IMR-90 (cell line): ENCODE measurements at regions not wholly inside any gene's neighbourhood (a gene's known extent, or its start where the extent isn't known, plus 50 kb on each side); places are given as distances from the start of the nearest gene placed in this dataset.
A peak's percentile ranks its signal among the peaks of the same experiment; 100 is the strongest.

ENCODE experiments used
- ATAC-seq: fragments of 200-7000 bp; cut with Tn5 transposase; 2 replicates; pipeline ENCODE4 v1.9.1; 2020; ENCODE audit warnings: low read depth, mild to moderate bottlenecking, moderate library complexity
- BruUV-seq: library from RNA; stranded (reverse); fragments of 400-500 nt; replicated peaks from 2 replicates; lab custom pipeline; 2021; lab: Mats Ljungman, UMichigan
- CTCF ChIA-PET: fragments of 300-600 bp; formaldehyde crosslinking; extraction: SDS; loops from one replicate; lab custom pipeline; 2021; ENCODE audit warnings: antibody characterized with exemption; lab: Yijun Ruan, JAX
- POLR2A ChIA-PET: fragments of 300-600 bp; sonication (Branson Sonifier 250); formaldehyde crosslinking; loops from one replicate; lab custom pipeline; 2022; ENCODE audit warnings: antibody characterized with exemption; ENCODE audit not compliant: unreplicated experiment; lab: Charles Lee
- DNase-seq: peaks from one replicate; pipeline ENCODE4 v3.0.0; 2013
- H2AFZ ChIP-seq: replicated peaks from 2 replicates; pipeline ENCODE3; 2013; ENCODE audit warnings: low read length, mild to moderate bottlenecking; ENCODE audit not compliant: poor library complexity
- H2AK5ac ChIP-seq: 2 replicates; pipeline ENCODE4 v1.6.1; 2013; ENCODE audit warnings: low read depth, low read length, inconsistent platforms
- H2AK9ac ChIP-seq: replicated peaks from 2 replicates; pipeline ENCODE3; 2013; ENCODE audit warnings: mild to moderate bottlenecking, low read depth, low read length, moderate library complexity; ENCODE audit not compliant: poor library complexity
- H2BK120ac ChIP-seq: 2 replicates; pipeline ENCODE4 v1.6.1; 2013; ENCODE audit warnings: low read depth, low read length, inconsistent platforms
- H2BK15ac ChIP-seq: 3 replicates; pipeline ENCODE4 v1.6.1; 2013; ENCODE audit warnings: low read depth, low read length, inconsistent platforms
- H2BK20ac ChIP-seq: 2 replicates; pipeline ENCODE4 v1.6.1; 2013; ENCODE audit warnings: low read depth, mild to moderate bottlenecking, inconsistent platforms, low read length, moderate library complexity
- H2BK5ac ChIP-seq: 2 replicates; pipeline ENCODE4 v1.6.1; 2013; ENCODE audit warnings: mild to moderate bottlenecking, low read depth, low read length, inconsistent platforms; ENCODE audit not compliant: poor library complexity, severe bottlenecking
- H3K14ac ChIP-seq: replicated peaks from 2 replicates; pipeline ENCODE4 v1.6.1; 2013; ENCODE audit warnings: low read depth, low read length, inconsistent platforms
- H3K18ac ChIP-seq: 2 replicates; pipeline ENCODE4 v1.6.1; 2013; ENCODE audit warnings: low read depth, low read length, control low read depth
- H3K23ac ChIP-seq: 2 replicates; pipeline ENCODE4 v1.6.1; 2013; ENCODE audit warnings: low read depth, low read length, inconsistent platforms
- H3K27ac ChIP-seq: 2 replicates; pipeline ENCODE4 v1.5.1; 2013; ENCODE audit warnings: mild to moderate bottlenecking, control low read depth, low read length; ENCODE audit not compliant: insufficient read depth
- H3K27me3 ChIP-seq: 2 replicates; pipeline ENCODE4 v1.6.1; 2013; ENCODE audit warnings: low read length; ENCODE audit not compliant: control insufficient read depth, insufficient read depth
- H3K36me3 ChIP-seq: 2 replicates; pipeline ENCODE4 v1.6.1; 2013; ENCODE audit warnings: low read length, mixed read lengths; ENCODE audit not compliant: control insufficient read depth, insufficient read depth
- H3K4ac ChIP-seq: 2 replicates; pipeline ENCODE4 v1.6.1; 2013; ENCODE audit warnings: low read depth, low read length, inconsistent platforms
- H3K4me1 ChIP-seq: 2 replicates; pipeline ENCODE4 v1.6.1; 2013; ENCODE audit warnings: low read length, mixed read lengths; ENCODE audit not compliant: control insufficient read depth, insufficient read depth
- H3K4me2 ChIP-seq: 2 replicates; pipeline ENCODE4 v1.6.1; 2013; ENCODE audit warnings: low read depth, mild to moderate bottlenecking, control low read depth, low read length, moderate library complexity
- H3K4me3 ChIP-seq: 2 replicates; pipeline ENCODE4 v1.5.1; 2013; ENCODE audit warnings: low read depth, mild to moderate bottlenecking, control low read depth, low read length, moderate library complexity; ENCODE audit not compliant: insufficient read depth
- H3K56ac ChIP-seq: 2 replicates; pipeline ENCODE4 v1.6.1; 2013; ENCODE audit warnings: low read length, inconsistent platforms; ENCODE audit not compliant: insufficient read depth; ENCODE audit errors: extremely low read depth
- H3K79me1 ChIP-seq, 2 experiments: 2 replicates each; pipeline ENCODE4 v1.6.1; 2013; ENCODE audit warnings: low read length in 2 of 2, inconsistent platforms in 1 of 2, low read depth in 1 of 2
- H3K9ac ChIP-seq: 2 replicates; pipeline ENCODE4 v1.6.1; 2013; ENCODE audit warnings: low read depth, low read length, control low read depth
- H3K9me1 ChIP-seq: 2 replicates; pipeline ENCODE4 v1.6.1; 2013; ENCODE audit warnings: low read length, inconsistent platforms; ENCODE audit not compliant: insufficient read depth
- H3K9me3 ChIP-seq: 2 replicates; pipeline ENCODE4 v1.6.1; 2013; ENCODE audit warnings: low read length; ENCODE audit not compliant: control insufficient read depth, insufficient read depth
- H4K20me1 ChIP-seq: 2 replicates; pipeline ENCODE4 v1.6.1; 2013; ENCODE audit warnings: low read length, inconsistent platforms; ENCODE audit not compliant: insufficient read depth
- H4K5ac ChIP-seq: 2 replicates; pipeline ENCODE4 v1.6.1; 2013; ENCODE audit warnings: mild to moderate bottlenecking, low read depth, low read length, control low read depth
- H4K8ac ChIP-seq, 2 experiments: 2 replicates each; pipeline ENCODE4 v1.6.1; 2013; ENCODE audit warnings: low read depth in 2 of 2, low read length in 2 of 2, control low read depth in 1 of 2, inconsistent platforms in 1 of 2
- H4K91ac ChIP-seq: 2 replicates; pipeline ENCODE4 v1.6.1; 2013; ENCODE audit warnings: low read depth, low read length, inconsistent platforms; ENCODE audit not compliant: insufficient read depth
- CTCF ChIP-seq: conservative IDR thresholded peaks from 2 replicates; pipeline ENCODE4 v1.5.1; 2012; ENCODE audit warnings: mild to moderate bottlenecking, low read depth, low read length, improper control_type of control experiment
- MAFK ChIP-seq: IDR thresholded peaks from 2 replicates; pipeline ENCODE4 v1.6.1; 2012; ENCODE audit warnings: low read depth, low read length, improper control_type of control experiment
- dilution Hi-C: fragments of 300-500 bp; cut with HindIII; formaldehyde crosslinking; loops from one replicate; pipeline ENCODE4 v1.14.3; 2018; ENCODE audit warnings: low sequenced_read_pairs; ENCODE audit not compliant: unreplicated experiment
- in situ Hi-C: fragments of 300-500 bp; cut with MboI; formaldehyde crosslinking; loops from 3 replicates; pipeline ENCODE4 v1.14.3; 2019; ENCODE audit warnings: low sequenced_read_pairs, inconsistent platforms, mixed read lengths
- intact Hi-C: fragments of 100-400 bp; cut with micrococcal nuclease; formaldehyde crosslinking; loops from 2 replicates; pipeline ENCODE4 v1.10.0; 2022

DNA sequence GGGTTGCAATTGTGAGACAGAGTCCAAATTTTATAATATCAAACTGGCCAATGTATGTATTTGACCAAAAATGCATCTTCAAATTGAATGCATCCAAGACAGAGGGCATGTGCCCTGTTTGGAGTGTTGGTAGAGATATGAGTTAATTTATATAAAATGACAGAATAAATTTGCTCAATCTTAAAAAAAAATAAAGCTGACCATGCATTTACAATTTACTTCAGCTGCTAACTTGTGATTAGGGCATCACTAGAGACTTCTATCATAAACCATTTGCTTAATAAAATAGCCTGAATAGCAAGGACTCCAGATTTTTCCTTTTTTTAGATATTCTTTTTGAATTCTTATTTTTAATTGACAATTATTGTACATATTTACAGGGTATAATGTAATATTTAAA lies 1345.8 kb downstream of the CDH11 start:
- Histone ChIP-seq H3K14ac (no peak overlapping the region), H3K9ac (no peak overlapping the region), H3K4me3 (no peak overlapping the region), H3K23ac (no peak overlapping the region), H3K9me1 (no peaks in the 10 kb centered on the region), H4K8ac (no peak overlapping the region), H2BK5ac (no peak overlapping the region), H3K4me1 (no peaks in the 10 kb centered on the region), H4K5ac (no peak overlapping the region), H4K20me1 (no peaks in the 10 kb centered on the region), H2AFZ (no peak overlapping the region), H3K56ac (no peak overlapping the region), H3K27ac (no peak overlapping the region), H3K18ac (no peak overlapping the region), H2BK120ac (no peak overlapping the region), H2BK20ac (no peak overlapping the region), H2BK15ac (no peak overlapping the region), H3K27me3 (no peaks in the 10 kb centered on the region), H2AK9ac (no peak overlapping the region), H3K9me3 (no peaks in the 10 kb centered on the region; the same call in 1 of the 2 replicates), H3K4ac (no peak overlapping the region), H3K36me3 (no peaks in the 10 kb centered on the region), H4K91ac (no peak overlapping the region), H2AK5ac (no peak overlapping the region), H3K79me1 (no peaks in the 10 kb centered on the region), H3K4me2 (no peak overlapping the region)
- DNase-seq (no peak), ATAC-seq (no peak)
- POLR2A ChIA-PET, result no interaction called here
- intact Hi-C loops, result no loop called here
- in situ Hi-C loops, result no loop called here
- BruUV-seq, result no TSS peak
- dilution Hi-C loops, result no loop called here
- CTCF ChIA-PET, result no interaction called here
- no peak for TF ChIP-seq CTCF
- peak; percentile 69 for TF ChIP-seq MAFK
